H9 (cell line): ENCODE measurements at regions not wholly inside any gene's neighbourhood (a gene's known extent, or its start where the extent isn't known, plus 50 kb on each side); places are given as distances from the start of the nearest gene placed in this dataset.

Source experiments
- DNase-seq: peaks from one replicate; pipeline ENCODE4 v3.0.0-alpha.2; 2017
- H2AFZ ChIP-seq: one replicate; pipeline ENCODE4 v1.6.1; 2013; ENCODE audit warnings: mild to moderate bottlenecking, low read length, control low read depth, moderate library complexity
- H2AK5ac ChIP-seq: 2 replicates; pipeline ENCODE4 v1.6.1; 2013; ENCODE audit warnings: low read length, control low read depth, mixed read lengths; ENCODE audit not compliant: insufficient read length
- H2BK120ac ChIP-seq: one replicate; pipeline ENCODE4 v1.6.1; 2013; ENCODE audit warnings: low read depth, mild to moderate bottlenecking, low read length, control low read depth, inconsistent platforms; ENCODE audit not compliant: poor library complexity, severe bottlenecking
- H2BK12ac ChIP-seq: 2 replicates; pipeline ENCODE4 v1.6.1; 2013; ENCODE audit warnings: low read length, control low read depth, mixed read lengths, low read depth; ENCODE audit not compliant: insufficient read length
- H2BK15ac ChIP-seq: 2 replicates; pipeline ENCODE4 v1.6.1; 2013; ENCODE audit warnings: low read depth, low read length, control low read depth
- H2BK20ac ChIP-seq: one replicate; pipeline ENCODE4 v1.6.1; 2013; ENCODE audit warnings: low read depth, mild to moderate bottlenecking, low read length, control low read depth, inconsistent platforms; ENCODE audit not compliant: poor library complexity, severe bottlenecking
- H2BK5ac ChIP-seq: 2 replicates; pipeline ENCODE4 v1.6.1; 2013; ENCODE audit warnings: low read length, control low read depth, mixed read lengths; ENCODE audit not compliant: insufficient read length
- H3K14ac ChIP-seq: 2 replicates; pipeline ENCODE4 v1.6.1; 2013; ENCODE audit warnings: low read length, control low read depth; ENCODE audit not compliant: insufficient read depth
- H3K18ac ChIP-seq: 2 replicates; pipeline ENCODE4 v1.6.1; 2013; ENCODE audit warnings: low read depth, mild to moderate bottlenecking, mixed read lengths, low read length, control low read depth; ENCODE audit not compliant: insufficient read length
- H3K23ac ChIP-seq: 2 replicates; pipeline ENCODE4 v1.6.1; 2013; ENCODE audit warnings: low read length, control low read depth, mixed read lengths, low read depth; ENCODE audit not compliant: insufficient read length
- H3K23me2 ChIP-seq: 2 replicates; pipeline ENCODE4 v1.6.1; 2013; ENCODE audit warnings: low read depth, mild to moderate bottlenecking, mixed read lengths, low read length, control low read depth; ENCODE audit not compliant: insufficient read length, poor library complexity, severe bottlenecking
- H3K27ac ChIP-seq: 2 replicates; pipeline ENCODE4 v1.5.1; 2013; ENCODE audit warnings: low read length, control low read depth, mixed read lengths, low read depth; ENCODE audit not compliant: insufficient read length
- H3K27me3 ChIP-seq: 2 replicates; pipeline ENCODE4 v1.6.1; 2013; ENCODE audit warnings: low read length, control low read depth, inconsistent platforms; ENCODE audit not compliant: insufficient read depth
- H3K4ac ChIP-seq: 2 replicates; pipeline ENCODE4 v1.6.1; 2013; ENCODE audit warnings: low read depth, mild to moderate bottlenecking, control low read depth, inconsistent platforms, low read length, moderate library complexity
- H3K4me1 ChIP-seq: 2 replicates; pipeline ENCODE4 v1.6.1; 2013; ENCODE audit warnings: low read length, control low read depth, inconsistent platforms; ENCODE audit not compliant: insufficient read depth
- H3K4me2 ChIP-seq: 2 replicates; pipeline ENCODE4 v1.6.1; 2013; ENCODE audit warnings: low read length, control low read depth, mixed read lengths; ENCODE audit not compliant: insufficient read length, insufficient read depth
- H3K56ac ChIP-seq: 2 replicates; pipeline ENCODE4 v1.6.1; 2013; ENCODE audit warnings: low read depth, mild to moderate bottlenecking, mixed read lengths, low read length, control low read depth; ENCODE audit not compliant: insufficient read length
- H3K79me1 ChIP-seq: 2 replicates; pipeline ENCODE4 v1.6.1; 2013; ENCODE audit warnings: low read depth, mild to moderate bottlenecking, moderate library complexity, low read length, control low read depth, inconsistent platforms; ENCODE audit not compliant: insufficient read depth, poor library complexity, severe bottlenecking
- H3K79me2 ChIP-seq: 2 replicates; pipeline ENCODE4 v1.6.1; 2013; ENCODE audit warnings: low read length, control low read depth, inconsistent platforms; ENCODE audit not compliant: insufficient read depth
- H3K9ac ChIP-seq: 2 replicates; pipeline ENCODE4 v1.6.1; 2013; ENCODE audit warnings: low read length, control low read depth, mixed read lengths; ENCODE audit not compliant: insufficient read length; ENCODE audit errors: extremely low read depth
- H3K9me3 ChIP-seq: one replicate; pipeline ENCODE4 v1.6.1; 2013; ENCODE audit warnings: low read depth, low read length, inconsistent platforms; ENCODE audit not compliant: control insufficient read depth
- H3T11ph ChIP-seq: one replicate; pipeline ENCODE4 v1.6.1; 2013; ENCODE audit warnings: mild to moderate bottlenecking, low read length, control low read depth, inconsistent platforms
- H4K20me1 ChIP-seq: one replicate; pipeline ENCODE4 v1.6.1; 2013; ENCODE audit not compliant: control insufficient read depth, insufficient read length, insufficient read depth
- H4K5ac ChIP-seq: 2 replicates; pipeline ENCODE4 v1.6.1; 2013; ENCODE audit warnings: low read depth, mild to moderate bottlenecking, mixed read lengths, low read length, control low read depth; ENCODE audit not compliant: insufficient read length
- H4K8ac ChIP-seq: replicated peaks from 2 replicates; pipeline ENCODE4 v1.6.1; 2013; ENCODE audit warnings: low read length, control low read depth, mixed read lengths, low read depth; ENCODE audit not compliant: insufficient read length
- H4K91ac ChIP-seq: 2 replicates; pipeline ENCODE4 v1.6.1; 2013; ENCODE audit warnings: low read depth, mild to moderate bottlenecking, moderate library complexity, mixed read lengths, low read length, control low read depth; ENCODE audit not compliant: insufficient read length
- H3K27ac Mint-ChIP-seq, 3 experiments: 2 replicates in 2 of 3; 3 replicates in 1 of 3; pipeline ENCODE4 v1.8.0; 2020 to 2021; ENCODE audit warnings: mixed read lengths in 3 of 3, mild to moderate bottlenecking in 1 of 3, moderate library complexity in 1 of 3
- H3K27me3 Mint-ChIP-seq: 2 replicates; pipeline ENCODE4 v1.8.0; 2021; ENCODE audit warnings: low read depth, mild to moderate bottlenecking, moderate library complexity, mixed read lengths
- H3K36me3 Mint-ChIP-seq, 3 experiments: 2 replicates in 2 of 3; 3 replicates in 1 of 3; pipeline ENCODE4 v1.8.0; 2020 to 2021; ENCODE audit warnings: low read depth in 3 of 3, mixed read lengths in 3 of 3; ENCODE audit not compliant: insufficient read depth in 1 of 3
- H3K4me1 Mint-ChIP-seq, 2 experiments: 2 replicates each; pipeline ENCODE4 v1.8.0; 2020; ENCODE audit warnings: mixed read lengths in 2 of 2
- H3K4me3 Mint-ChIP-seq, 2 experiments: 2 replicates in 1 of 2; 3 replicates in 1 of 2; pipeline ENCODE4 v1.8.0; 2020 to 2021; ENCODE audit warnings: mild to moderate bottlenecking in 2 of 2, mixed read lengths in 2 of 2, moderate library complexity in 1 of 2
- H3K9me3 Mint-ChIP-seq, 2 experiments: 2 replicates in 1 of 2; 3 replicates in 1 of 2; pipeline ENCODE4 v1.8.0; 2020; ENCODE audit warnings: mild to moderate bottlenecking in 2 of 2, mixed read lengths in 2 of 2, moderate library complexity in 1 of 2
- CTCF ChIP-seq: fragments of 200-600 bp; sonication (generic); conservative IDR thresholded peaks from 3 replicates; pipeline ENCODE4 v1.8.0; 2021; ENCODE audit warnings: antibody characterized with exemption, mild to moderate bottlenecking
- WGBS: extraction: QIAGEN DNeasy Blood & Tissue Kit; methylation state at CpG from one replicate; pipeline ENCODE4 v1.1.7; 2013; ENCODE audit warnings: missing lambda C conversion rate, low lambda C conversion rate, mixed read lengths; ENCODE audit not compliant: insufficient read length; ENCODE audit errors: extremely low coverage; 5-methylcytosine and 5-hydroxymethylcytosine counted together

GRCh38 chr3:147775411-147775810 lies 366.2 kb downstream of the ZIC1 start:
- no peaks in the 10 kb centered on the region for H3K36me3 Mint-ChIP-seq
- no peaks in the 10 kb centered on the region for H3K9me3 Mint-ChIP-seq
- H3K27ac Mint-ChIP-seq: no peak overlapping the region
- Histone ChIP-seq H4K20me1 (no peaks in the 10 kb centered on the region), H3K9me3 (no peaks in the 10 kb centered on the region), H3K18ac (no peak overlapping the region), H3T11ph (no peak overlapping the region), H3K56ac (no peak overlapping the region), H3K14ac (no peak overlapping the region), H4K5ac (no peak overlapping the region), H3K79me1 (no peaks in the 10 kb centered on the region), H3K4me1 (no peaks in the 10 kb centered on the region), H2BK120ac (no peak overlapping the region), H4K91ac (no peak overlapping the region), H2BK5ac (no peak overlapping the region), H3K27me3 (no peaks in the 10 kb centered on the region), H2AFZ (no peak overlapping the region), H4K8ac (no peak overlapping the region), H3K4ac (no peak overlapping the region), H3K4me2 (no peak overlapping the region), H2BK15ac (no peak overlapping the region), H3K27ac (no peak overlapping the region), H2AK5ac (no peak overlapping the region), H3K79me2 (no peaks in the 10 kb centered on the region; the same call in 1 of the 2 replicates), H3K23ac (no peak overlapping the region), H2BK12ac (no peak overlapping the region), H3K9ac (no peak overlapping the region), H2BK20ac (no peak overlapping the region), H3K23me2 (no peaks in the 10 kb centered on the region)
- no peaks in the 10 kb centered on the region for H3K4me1 Mint-ChIP-seq
- H3K27me3 Mint-ChIP-seq: no peaks in the 10 kb centered on the region
- TF ChIP-seq CTCF: no peak
- no CpG with 5 or more reads among the region's 2 CpGs for WGBS
- no peak overlapping the region for H3K4me3 Mint-ChIP-seq
- DNase-seq: no peak
